NK-92 treated with Interleukin-12 subunit alpha and Interleukin-12 subunit beta, amount 100 ng/mL, for 24 hours (cell line): ENCODE measurements at regions not wholly inside any gene's neighbourhood (a gene's known extent, or its start where the extent isn't known, plus 50 kb on each side); places are given as distances from the start of the nearest gene placed in this dataset.
"Not testable (repeated sequence)": the region's sequence is repeated elsewhere in the genome, so short reads cannot be mapped to it uniquely, and the experiment has no call there.

Experiments
- DNase-seq: peaks from one replicate; lab custom pipeline; 2025; lab: John Stamatoyannopoulos, UW

DNA sequence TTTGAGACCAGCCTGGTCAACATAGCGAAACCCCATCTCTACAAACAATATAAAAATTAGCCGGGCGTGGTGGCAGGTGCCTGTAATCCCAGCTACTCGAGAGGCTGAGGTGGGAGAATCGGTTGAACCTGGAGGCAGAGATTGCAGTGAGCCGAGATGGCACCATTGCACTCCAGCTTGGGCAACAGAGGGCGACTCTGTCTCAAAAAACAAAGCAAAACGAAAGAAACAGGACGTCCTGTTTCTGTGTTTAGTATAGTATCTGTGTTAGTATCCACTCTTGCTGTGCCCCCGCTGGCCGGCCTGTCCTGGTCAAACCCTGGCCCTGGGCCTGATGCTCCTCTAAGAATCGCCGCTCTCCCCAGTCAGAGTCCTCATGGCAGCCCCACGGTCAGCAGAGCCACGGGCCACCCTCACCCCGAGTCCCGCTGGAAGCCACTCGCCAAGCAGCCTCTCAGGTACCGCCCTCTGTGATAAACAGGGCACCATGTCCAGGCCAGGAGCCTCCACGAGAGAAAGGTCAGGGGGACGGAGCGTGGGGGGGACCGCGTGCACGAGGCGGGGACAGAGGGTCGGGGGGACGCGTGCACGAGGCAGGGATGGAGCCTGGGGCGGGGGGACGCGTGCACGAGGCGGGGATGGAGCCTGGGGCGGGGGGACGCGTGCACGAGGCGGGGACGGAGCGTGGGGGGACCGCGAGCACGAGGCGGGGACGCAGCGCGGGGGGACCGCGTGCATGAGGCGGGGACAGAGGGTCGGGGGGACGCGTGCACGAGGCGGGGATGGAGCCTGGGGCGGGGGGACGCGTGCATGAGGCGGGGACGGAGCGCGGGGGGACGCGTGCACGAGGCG lies 384.5 kb downstream of the SMOC2 start:
- DNase-seq: no peak

DNA sequence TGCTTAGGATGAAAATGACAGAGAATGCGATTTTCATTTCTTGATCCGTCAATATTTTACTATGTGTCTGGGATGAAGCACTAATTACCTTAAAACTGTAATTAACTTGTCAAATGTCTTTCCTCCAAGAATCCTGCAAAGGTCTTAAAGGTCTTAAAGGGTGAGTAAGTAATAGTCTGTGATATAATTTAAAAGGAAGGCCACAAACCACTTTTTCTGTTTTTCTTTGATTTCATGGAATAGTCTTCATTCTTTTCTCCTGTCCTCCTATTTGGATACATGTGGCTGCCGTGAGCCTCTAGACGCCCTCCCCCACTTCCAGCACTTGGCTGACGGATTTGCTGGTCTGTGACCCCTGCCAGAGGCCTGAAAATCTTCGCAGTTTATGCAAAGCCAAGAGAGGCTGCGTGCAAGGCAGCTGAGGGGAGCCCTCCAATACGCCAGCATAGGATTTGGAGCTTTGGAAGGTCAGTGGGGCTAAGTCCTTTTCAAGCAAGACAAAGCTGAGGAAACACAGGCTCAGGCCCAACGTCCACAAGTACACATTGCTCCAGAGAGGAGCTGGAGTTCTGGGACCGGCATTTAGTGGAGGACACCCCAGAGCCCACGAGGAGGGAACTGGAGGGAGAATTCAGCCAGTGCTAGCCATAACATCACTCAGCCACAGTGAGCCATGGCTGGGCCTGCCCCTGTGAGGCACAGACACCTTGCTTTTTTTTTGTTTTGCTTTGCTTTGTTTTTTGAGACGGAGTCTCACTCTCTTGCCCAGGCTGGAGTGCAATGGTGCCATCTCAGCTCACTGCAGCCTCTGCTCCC lies 382.6 kb downstream of the SMOC2 start:
- no peak for DNase-seq

DNA sequence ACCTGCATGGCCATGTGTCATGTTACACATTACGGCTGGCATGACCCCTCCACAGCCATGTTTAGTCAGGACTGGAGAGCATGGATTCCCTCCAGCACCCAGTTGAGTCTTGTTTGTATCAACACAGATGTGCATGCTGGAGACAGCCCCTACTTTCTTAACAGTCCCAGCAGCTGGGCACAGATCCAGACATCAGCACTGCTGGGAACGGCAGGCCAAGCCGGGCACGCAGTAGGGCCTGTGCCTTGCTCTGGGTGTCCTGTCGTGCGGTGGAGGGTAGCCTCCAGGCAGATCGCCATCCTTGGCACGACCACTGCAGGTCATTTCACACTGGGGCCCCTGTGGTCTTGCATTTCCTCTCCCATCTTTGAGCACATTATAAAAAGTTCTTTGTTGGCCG lies 381.4 kb downstream of the SMOC2 start:
- no peak for DNase-seq

DNA sequence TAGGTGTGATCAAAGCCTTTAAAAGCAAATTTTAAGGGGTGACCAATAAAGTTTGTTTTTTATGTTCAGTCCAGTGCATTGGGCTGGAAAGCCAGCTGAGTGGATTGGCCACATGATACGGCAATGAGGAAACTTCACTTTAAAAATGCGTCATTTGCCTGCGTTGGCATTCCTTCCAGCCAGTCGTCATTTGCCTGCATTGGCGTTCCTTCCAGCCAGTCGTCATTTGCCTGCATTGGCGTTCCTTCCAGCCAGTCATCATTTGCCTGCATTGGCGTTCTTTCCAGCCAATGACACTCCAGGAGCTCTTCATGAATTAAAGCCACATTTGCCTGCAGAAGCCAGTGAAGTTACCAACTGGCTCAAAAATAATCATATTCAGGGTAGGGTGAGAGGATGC lies 378.6 kb downstream of the SMOC2 start:
- DNase-seq: no peak

DNA sequence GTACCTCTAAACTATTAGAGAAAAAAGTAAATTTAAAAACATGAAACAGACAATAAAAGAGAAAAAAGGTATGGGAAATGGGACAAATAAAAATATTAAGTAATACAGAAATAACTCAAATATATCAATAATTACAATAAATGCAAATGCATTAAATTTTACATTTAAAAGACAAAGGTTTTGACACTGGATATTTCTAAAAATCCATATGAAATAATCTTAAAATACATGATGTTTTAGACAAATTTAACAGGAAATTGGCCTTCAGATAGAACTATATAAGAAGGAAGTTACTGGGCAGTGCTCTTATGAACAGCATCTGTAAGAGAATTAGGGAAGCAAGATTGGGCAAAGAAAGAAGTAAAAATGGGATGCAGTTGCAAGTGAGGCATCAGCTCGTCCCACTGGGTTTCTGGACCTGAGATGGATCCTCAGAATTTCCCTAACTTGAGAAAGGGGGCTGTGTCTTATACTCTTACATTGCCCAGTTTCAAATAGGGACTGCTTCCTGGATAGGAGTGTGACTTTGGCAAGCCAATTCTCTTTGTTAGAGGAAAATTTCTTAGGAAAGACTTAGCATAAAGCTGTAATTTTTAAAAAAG lies 376.7 kb downstream of the SMOC2 start:
- DNase-seq: no peak

DNA sequence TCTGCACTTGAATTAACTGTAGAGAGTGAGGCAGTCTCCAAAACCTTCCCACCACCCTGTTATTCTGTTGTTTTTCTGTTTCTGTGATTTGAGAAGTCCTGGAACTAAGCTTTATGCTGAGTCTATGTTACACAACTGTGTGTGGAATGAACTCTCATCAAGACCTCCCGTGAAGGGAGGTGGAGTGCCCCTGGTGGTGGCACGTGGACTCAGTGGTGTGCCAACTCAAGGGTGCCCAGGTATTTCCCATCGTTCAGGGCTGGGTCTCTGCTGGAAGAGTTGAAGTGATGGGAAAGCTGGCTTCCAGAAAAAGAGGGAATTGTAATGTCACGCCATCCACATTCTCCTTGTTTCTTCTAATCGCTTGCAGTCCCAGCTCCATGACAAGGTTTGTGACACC lies 374.2 kb downstream of the SMOC2 start:
- DNase-seq: no peak

DNA sequence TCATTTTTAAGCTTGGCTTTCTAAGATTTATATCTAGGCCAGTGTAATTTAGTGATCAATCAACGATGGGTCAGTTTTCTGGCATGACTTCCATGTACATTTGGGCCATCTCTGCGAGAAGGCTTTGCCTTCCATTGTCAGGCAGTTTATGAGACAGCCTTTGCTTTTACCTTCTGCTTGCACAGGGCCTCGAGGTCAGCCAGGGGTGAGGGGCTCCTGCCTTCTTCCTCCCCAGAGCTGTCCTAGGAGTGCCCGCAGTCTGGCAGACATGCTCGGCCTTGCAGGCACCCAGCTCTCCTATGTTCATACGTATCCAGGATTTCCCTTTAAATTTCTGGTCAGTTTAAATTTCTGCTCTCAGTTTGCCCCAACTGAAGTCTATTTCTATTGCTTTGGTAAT lies 367.2 kb downstream of the SMOC2 start:
- no peak for DNase-seq

DNA sequence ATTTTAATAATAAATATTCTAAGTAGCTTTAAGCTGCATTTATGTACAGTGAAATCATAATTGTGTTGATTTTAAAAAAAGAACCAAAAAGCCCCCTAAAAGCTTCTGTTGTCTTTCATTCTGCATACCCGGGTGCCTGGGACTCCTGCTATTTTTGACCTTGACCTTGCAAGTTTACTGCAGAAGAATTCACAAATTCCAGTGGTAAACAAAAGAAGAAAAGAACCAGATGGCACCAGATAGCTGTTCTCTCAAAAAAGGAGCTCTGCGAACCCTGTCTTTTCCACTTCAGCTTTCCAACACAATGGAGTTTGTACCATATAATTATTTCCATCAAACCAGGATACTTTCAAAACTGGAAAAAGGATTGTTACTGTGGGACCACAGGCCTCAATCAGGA lies 363.3 kb downstream of the SMOC2 start:
- DNase-seq: no peak

DNA sequence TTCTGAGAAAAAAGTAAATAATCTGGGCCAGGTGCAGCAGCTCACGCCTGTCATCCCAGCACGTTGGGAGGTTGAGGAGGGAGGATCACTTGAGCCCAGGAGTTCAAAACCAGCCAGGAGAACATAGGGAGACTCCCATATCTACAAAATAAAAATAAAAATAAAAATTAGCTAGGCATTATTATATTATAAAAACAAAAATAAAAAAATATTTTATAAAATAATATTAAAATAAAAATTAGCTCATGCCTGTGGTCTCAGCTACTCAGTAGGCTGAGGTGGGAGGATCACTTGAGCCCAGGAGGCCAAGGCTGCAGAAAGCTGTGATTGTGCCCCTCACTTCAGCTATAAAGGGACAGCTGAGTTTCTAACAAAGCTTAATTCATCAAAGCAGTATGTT lies 362.9 kb downstream of the SMOC2 start:
- no peak for DNase-seq

DNA sequence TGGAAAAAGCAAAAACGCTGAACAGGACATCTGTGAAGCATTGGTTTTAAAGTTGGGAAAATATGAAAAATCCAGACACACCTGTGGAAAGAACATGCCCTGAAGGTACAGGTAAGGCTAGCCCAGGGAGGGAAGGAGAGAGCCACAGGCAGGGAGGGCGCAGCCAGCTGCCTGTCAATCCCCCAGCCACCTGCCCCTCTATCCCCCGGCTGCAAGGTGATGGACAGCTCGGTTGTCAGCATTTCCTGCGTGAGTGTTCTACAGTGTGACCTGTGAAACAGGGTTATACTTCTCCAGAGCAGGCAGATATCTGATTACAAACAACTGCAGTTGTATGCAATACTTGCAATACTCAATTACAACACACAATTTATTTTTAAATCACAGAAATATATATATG lies 358.1 kb downstream of the SMOC2 start:
- DNase-seq: no peak

DNA sequence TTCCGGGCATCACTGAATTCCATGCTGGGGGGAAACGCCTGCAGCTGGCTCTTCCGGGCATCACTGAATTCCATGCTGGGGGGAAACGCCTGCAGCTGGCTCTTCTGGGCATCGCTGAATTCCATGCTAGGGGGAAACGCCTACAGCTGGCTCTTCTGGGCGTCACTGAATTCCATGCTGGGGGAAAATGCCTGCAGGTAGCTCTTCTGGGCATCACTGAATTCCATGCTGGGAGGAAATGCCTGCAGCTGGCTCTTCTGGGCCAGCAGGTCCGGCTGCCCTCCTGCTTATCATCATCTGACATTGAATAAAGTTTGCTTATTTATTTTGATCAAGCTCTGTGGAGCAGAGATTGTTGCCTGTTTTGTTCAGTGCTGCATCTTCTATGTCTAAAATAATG lies 355.1 kb downstream of the SMOC2 start:
- no peak for DNase-seq

DNA sequence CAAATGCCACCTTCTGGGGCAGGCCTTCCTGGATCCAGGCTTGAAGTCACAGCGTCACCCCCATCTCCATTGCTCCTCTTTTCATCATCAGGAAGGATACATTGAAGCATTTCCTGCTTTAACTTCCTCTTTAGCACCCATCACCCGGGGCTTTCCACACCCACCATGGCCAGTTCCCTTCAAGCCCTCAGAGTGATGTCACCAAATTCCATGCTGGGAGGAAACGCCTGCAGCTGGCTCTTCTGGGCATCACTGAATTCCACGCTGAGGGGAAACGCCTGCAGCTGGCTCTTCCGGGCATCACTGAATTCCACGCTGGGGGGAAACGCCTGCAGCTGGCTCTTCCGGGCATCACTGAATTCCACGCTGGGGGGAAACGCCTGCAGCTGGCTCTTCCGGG lies 354.6 kb downstream of the SMOC2 start:
- not testable (repeated sequence) for DNase-seq

DNA sequence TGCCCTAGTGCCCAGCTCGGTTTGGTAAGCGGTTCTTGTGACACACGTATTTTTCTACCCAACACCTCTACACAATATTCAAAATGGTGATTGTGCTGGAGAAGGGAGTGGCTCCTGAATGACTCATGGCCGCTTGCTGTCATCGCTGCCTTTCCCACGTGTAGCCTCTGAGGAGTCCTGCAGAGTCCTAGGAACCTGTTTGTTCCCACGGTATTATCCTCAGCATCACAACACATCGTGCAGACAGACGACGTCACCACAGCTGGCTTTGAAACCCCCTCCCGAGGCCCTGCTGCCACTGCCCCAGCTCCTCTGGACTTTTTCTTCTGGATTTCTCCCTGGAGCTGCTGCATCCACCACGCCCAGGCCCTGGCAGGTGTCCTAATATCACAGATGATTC lies 353.5 kb downstream of the SMOC2 start:
- DNase-seq: no peak

DNA sequence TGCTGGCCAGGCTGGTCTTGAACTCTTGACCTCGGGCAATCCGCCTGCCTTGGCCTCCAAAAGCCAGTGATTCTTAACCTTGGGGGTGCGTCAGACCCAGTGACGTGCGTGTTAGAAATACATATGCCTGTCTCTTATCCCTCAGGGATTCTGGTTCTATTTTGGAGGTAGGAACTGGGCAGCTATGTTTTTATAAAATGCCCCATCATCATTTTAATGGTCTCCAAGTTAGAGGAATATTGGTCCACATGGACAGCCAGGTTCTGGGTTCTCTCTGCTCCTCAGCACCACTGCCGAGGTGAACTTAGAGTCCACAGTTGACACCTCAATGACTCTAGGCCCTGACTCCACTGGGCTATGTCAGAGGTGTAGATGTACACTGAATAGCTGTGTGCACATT lies 352.7 kb downstream of the SMOC2 start:
- no peak for DNase-seq

DNA sequence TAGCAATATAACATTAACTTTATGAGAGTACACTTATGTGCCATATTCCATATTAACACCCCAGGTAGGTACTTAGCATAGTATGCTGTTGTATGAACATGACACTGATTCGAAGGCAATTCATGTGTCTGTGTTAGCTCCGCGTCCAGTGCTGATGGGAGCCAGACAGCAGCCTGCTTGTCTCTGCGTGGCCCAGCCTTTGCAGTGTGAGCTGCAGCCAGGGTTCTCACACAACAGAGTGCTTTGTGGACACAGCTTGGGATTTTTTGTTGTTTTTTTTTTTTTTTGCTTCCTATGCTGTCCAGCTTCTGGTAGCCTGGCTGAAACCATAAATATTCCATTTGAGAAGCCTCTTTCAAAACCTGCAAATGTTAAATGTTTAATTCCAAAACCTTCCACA lies 350.9 kb downstream of the SMOC2 start:
- no peak for DNase-seq

DNA sequence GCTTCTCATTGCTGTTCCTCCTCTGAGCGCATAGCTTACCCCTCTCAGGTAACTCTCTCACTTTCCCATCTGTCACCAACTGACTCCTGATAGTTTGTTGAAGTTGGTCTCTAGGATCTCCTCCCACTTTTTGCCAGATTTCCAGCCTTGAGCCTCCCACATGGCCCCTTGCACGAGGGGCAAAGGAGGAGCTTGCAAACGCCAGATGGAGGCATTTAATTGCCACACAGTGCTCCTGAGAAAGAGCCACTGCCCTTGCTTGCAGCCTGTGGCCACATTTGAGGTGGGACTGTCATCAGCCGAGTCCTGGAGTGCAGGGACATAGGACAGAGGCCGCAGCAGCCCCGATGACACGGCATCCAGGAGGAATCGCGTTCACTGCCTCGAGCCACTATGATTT lies 348.7 kb downstream of the SMOC2 start:
- no peak for DNase-seq

DNA sequence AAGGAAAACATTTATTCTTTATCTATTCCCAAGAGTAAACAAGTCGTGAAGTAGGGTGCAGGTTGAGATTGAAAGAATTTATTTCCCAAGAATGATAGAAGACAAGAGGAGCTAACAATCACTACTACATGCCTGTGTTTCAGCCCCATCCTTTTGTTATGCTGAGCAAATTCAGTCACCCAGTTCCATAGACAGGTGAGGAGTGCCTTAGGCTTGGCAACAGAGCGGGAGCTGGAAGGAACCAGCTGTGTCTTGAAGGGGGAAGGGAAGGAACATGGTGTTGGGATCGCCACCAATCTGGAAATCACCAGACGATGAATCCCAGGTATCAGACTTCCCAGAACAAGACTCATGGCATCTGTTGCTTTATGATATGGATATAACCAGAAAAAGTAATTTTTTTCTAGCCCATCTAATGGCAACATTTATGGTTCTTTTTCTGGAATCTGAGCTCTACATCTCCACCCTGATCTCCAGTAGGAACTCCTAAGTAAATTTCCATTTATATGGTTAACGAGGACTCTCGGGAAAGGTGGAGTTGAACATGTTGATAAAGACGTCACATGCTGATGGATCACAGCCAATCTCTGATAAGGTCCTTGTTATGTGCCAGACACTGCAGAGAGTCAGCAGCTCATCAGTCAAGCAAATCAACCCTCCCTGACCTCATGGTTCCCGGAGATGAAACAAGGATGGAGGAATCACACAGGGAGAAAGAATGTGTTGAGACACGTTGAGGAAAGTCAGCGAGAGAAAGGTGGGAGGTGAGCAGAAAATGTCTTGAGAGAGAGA lies 344.9 kb downstream of the SMOC2 start:
- no peak for DNase-seq

DNA sequence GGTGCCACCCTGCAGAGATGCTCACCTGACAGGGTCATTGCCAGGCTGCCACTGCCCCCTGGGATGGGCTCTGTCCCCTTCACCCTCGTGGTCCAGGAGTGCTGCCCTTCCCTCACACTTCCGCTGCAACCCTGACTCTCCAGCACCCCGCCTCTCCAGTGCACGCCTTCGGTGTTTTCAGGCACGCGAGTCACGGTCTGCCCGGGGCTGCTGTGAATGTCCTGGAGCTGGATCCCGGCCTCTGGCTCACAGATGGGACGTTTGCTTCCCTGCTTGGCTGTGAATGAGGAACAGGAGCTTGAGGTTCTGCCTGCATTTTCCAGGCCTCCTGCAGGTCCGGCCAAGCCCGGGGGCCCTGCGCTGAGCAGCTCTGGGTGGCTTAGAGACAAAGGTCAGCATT lies 343.4 kb downstream of the SMOC2 start:
- DNase-seq: no peak

DNA sequence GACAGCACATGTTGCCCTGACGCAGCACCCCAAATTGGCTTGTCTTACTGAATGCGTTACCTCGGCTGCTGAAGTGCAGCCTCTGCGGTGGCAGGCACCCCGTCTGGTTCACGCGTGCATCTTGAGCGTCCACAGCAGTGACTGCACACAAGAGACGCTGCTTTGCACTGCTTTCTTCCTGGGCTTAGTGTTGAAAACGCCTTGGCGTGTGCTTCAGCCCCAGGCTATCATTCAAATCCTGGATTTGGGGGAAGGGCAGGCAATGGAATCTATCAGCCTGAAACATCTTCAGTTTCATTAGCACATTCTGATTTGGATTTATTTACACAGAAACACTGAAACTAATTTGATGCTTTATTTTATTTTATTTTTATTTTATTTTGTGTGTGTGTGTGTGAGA lies 342.7 kb downstream of the SMOC2 start:
- DNase-seq: no peak

DNA sequence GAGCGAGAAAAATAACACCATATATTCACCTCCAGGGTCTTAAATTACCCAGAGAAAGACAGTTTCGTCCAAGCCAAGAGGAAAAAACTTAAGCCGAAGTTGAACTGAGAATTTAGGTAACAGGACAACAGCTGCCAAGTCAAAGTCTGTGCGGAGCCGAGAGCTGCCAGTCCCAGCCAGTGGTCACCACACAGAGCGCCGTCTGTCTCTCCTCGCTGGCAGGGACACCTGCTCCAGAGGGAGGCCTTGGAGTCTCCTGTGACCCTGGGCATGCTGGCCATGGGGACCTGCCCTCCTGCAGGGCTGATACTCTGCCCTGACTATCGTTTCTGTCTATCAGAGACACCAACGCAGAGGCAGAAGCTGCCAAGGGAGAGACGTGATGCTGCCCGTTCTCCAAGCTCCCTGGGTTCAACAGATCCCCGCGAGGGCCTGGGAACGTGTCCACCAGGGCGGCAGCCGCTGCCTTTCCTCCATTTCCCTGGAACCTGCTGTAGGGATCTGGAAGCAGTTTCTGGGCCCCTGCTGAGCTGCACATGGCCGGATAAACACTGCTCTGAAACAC lies 341.3 kb downstream of the SMOC2 start:
- DNase-seq: no peak

DNA sequence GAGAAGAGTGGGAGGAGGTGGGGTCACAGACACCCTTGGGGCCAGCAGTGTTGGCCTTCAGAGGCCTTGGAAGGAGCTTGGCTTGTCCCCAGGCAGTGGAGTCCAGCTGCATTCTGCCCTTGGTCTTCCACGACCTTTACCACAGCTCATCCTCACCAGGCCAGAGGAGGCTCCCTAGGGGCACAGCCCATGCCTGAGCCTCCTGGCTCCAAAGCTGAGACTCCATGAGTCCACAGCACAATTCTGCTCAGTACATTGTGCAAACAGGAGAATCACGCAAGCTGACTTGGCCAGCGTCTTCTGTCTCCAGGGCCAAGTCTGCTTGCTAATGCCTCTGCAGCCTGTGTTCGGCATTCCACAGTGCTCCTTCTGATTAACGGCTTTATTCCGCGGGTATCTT lies 337.2 kb downstream of the SMOC2 start:
- no peak for DNase-seq

DNA sequence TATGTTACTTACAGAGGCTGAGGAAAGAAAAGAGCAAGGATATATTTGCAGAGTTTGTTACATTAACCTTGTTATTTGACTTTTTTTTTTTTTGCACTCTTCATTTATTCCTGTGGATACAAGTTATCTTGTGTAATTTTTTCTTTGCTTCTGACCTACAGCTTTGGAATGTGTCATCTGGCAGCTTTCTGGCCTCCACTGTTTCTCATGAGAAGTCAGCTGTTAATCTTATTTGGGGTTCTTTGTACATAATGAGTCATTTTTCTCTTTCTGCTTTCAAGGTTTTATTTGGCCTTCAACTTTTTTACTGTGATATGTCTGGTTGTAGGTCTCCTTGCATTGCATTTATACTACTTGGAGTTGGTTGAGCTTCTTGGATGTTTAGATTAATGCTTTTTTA lies 333.4 kb downstream of the SMOC2 start:
- DNase-seq: no peak
